Activated effector memory CD4-positive, alpha-beta T cell treated with anti-CD3 and anti-CD28 coated beads, Interleukin-2, amount 50 U/mL, for 16 hours (primary cell): ENCODE measurements at regions not wholly inside any gene's neighbourhood (a gene's known extent, or its start where the extent isn't known, plus 50 kb on each side); places are given as distances from the start of the nearest gene placed in this dataset.
"Not testable (repeated sequence)": the region's sequence is repeated elsewhere in the genome, so short reads cannot be mapped to it uniquely, and the experiment has no call there.

ENCODE experiments used
- DNase-seq: peaks from one replicate; pipeline ENCODE4 v3.0.0-alpha.2; 2020

DNA sequence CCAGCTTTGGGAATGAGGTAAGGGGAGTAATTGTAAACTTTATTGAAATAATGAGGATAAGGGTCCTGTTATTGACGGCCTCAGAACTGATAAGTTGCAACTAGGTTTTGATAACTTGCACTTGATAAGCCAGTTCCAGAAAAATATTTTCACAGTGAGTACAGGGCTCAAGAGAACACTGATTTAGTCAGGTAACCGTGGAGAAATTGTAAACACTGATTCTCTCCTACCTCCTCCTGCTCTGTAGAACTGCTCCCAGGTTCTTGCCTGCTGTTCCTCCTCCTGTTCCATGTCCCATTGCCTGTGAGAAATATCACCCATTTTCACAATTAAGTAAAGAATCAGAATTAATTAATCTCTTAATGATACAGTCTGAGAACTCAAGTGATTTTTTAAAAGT, 55.0 kb upstream of the CXXC4 start:
- no peak for DNase-seq

DNA sequence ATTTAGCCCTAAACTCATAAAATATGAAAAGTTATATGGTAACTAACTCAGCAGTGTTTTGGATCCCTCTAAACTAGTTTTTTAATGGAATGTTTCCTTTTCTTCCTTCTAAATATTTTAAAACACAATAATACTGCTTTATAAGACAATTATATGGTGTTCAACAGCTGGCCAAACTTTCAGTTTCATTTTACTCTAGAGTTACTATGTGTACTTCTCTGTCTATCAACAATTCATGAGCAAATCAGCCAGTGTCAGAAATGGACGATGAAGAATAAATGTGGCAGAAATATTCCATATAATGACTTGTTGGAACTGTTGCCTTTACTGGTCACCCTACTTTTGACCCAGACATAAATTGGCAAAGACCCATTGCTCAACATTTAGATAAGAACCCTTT, 64.8 kb upstream of the CXXC4 start:
- no peak for DNase-seq

DNA sequence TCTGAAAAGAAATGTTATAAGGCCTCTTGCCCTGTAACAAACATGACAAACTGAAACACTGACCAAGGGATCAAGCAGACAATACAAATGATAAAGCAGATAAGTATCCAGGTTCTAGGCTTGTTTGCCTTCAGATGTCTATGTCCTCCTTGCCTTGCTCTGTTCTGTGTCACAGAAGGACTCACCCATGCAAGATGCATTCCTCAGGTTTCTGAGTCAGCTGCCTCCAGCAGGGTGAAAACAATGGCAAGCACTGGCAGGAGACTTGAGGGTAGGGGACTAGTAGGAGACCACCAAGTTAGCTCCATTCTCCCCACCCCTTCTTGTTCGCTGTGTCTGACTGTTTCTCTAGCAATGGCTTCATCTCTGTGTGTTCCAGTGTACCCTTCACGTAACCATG, 76.6 kb upstream of the CXXC4 start:
- no peak for DNase-seq

DNA sequence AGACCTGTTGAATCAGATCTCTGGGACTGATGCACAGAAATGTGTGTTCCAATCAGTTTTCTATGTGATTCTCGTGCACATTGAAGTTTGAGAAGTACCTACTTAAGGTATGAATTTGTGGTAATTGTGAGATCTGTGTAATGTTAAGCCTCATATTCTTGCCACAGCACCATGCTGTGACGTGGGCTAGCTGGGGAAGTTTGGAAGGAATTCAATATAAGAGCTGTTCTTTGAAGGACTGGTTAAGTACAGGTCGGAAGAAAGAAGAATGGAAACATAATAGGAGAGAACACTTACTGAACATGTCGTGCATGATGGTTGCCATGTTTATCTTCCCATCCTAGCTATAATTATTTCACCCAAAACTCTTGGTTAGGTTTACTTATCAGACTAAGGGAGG, 79.7 kb upstream of the CXXC4 start:
- no peak for DNase-seq

DNA sequence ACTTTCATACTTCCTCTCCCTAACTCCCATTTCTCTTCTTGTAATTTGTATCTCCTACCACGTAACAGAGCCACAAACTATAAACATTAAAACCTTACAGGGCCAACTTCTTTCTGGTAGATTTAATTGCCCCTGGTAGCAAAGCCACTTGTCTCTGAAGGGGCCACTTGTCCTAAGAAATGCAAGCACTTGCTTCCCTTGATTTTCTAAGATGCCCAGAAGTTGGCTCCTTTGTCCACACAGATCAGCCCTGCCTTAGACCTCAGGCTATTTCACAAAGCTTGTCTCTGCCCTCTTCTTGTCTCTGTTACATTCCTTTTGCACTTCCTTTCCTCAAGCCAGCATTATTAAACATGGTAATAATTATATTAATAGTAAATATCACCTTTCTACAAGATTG, 80.6 kb upstream of the CXXC4 start:
- no peak for DNase-seq

DNA sequence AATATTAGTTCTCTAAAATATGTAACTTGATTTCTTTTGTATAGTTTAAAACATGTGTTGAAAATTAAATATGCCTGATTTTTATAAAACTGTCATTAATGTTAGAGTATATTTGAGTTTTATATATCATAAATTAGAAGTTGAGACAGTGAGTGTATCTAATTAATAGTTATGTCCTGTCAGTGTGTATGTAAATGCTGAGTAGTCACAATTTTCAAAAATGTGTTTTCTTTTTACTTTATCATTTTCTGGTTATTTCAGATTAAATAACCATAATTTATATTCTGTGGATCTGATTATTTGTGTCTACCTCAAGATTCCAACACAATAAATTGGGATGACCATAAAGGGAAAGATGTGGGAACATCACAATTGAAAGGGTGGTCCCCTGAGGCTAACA, 82.7 kb upstream of the CXXC4 start:
- no peak for DNase-seq

DNA sequence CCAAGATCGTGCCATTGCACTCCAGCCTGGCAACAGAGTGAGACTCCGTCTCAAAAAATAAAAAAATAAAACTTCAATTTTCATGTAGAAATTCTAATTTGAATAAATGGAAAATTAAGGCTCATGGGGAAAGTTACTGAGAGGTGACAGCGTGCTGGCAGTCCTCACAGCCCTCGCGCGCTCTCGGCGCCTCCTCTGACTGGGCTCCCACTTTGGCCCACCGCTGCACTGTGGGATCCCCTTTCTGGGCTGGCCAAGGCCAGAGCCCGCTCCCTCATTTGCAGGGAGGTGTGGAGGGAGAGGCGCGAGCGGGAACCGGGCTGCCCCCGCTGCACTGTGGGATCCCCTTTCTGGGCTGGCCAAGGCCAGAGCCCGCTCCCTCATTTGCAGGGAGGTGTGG, 86.8 kb upstream of the CXXC4 start:
- DNase-seq, result not testable (repeated sequence)

DNA sequence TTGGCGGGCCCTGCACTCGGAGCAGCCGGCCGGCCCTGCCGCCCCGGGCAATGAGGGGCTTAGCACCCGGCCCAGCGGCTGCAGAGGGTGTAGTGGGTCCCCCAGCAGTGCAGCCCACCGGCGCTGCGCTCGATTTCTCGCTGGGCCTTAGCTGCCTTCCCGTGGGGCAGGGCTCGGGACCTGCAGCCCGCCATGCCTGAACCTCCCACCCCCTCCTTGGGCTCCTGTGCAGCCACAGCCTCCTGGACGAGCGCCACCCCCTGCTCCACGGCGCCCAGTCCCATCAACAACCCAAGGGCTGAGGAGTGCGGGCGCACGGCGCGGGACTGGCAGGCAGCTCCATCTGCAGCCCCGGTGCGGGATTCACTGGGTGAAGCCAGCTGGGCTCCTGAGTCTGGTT, 87.4 kb upstream of the CXXC4 start:
- DNase-seq, result not testable (repeated sequence)

DNA sequence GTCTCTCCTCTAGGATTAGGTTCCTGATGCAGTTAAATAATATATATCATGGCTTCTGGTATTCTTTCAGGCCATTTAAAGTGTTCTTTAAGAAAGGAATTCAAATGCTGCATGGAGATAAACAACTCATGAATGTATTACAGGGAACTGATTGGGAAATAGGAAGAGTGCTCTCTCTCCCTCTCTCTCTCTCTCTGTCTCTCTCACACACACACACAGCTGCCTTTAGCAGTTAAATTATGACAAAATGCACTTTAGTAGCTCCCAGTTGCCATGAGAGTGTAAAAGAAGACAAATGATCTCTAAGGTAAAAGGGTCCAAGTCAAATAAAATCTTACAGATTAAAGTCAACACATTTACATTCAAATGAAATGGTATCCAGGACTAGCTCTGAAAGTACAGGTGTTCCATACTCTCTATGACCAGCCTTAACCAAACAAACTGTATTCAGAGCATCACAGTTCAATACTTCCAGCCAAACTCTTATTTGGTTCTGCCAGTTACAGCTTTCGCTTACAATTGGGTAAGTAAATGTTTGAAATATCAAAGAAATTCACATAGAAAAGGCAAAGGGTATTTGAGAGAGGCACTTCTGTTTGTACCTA, 94.7 kb upstream of the CXXC4 start:
- DNase-seq, result no peak

DNA sequence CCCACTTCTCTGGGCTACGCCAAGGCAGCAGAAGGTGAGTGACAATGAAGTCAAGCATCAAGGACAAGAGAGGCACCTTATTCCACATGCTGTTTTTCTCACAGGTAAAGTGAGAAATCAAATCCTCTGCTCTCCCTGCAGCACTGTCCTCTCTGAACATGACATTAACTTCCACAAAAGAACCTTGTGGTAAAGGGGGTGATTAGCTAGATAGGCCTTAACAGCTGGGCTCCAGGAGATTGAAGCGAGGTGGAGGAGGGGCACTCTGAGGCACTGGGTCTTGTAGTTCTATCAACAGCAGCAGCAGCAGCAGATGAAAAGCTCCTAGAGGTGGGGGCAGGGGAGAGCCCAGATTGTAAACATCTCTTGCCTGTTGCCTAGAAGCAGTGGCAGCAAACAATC, 96.8 kb upstream of the CXXC4 start:
- DNase-seq, result no peak

DNA sequence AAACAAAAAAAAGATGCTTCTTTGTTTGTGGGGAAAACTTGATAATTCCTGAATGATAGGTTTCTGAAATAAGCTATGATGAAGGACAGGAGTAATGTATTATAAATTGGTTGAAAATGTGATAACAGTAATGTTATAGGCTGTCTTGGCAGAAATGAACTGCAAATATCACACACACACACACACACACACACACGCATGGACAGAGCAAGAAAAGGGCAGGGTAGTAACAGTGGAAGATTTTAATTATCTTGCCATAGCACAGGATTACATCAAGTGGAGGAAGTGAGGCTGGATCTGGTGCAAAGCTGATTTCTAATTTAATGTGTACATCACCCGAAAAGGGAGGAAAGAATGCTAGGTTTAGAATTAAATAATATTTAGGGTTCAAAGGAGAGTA, 97.5 kb upstream of the CXXC4 start:
- DNase-seq, result no peak

DNA sequence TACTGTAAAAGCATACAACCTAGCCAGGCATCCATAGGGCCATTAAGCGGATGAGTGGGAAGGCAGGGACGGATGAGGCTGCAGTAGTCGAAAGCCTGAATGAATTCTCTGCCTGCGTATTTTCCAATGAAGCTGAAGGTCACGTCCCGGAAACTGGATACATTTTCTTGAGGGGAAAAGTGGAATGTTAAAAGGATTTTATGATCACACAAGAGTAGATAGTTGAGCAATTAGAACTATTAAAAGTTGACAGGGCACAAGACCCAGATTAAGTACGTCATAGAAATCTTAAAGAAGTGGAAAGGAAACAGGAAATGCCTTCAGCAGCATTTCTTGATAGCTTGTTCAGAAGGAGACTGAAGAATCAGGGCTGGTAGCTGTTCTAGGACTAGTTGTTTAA, 98.3 kb upstream of the CXXC4 start:
- no peak for DNase-seq

DNA sequence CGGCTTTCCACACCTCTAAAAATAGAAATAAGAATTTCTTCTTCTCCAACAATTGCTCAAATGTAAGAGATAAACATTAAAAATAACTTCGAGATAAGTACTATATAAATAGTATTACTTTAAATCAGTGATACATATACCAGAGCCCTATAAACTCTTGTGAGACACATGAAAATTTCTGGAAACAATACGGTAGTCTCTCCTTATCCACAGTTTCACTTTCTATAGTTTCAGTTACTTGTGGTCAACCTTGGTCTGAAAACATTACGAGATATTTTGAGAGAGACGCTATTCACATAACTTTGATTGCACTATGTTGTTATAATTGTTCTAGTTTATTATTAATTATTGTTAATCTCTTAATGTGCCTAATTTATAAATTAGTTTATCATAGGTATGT, 101.5 kb upstream of the CXXC4 start:
- no peak for DNase-seq

DNA sequence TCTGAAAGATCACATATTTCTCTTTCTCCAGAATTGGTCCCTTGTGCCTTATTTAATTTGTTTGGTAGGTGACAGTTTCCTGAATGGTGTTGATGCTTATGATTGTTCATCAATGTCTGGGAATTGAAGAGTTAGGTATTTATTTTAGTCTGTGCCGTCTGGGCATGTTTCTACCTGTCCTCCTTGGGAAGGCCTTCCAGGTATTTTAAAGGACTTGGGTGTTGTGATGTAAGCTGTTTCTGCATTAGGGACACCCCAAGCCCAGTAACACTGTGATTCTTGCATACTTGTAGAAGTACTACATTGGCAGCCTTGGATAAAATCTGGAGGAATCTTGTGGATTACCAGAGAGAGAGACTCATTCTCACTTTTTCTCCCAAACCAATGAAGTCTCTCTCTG, 120.8 kb upstream of the CXXC4 start:
- no peak for DNase-seq

DNA sequence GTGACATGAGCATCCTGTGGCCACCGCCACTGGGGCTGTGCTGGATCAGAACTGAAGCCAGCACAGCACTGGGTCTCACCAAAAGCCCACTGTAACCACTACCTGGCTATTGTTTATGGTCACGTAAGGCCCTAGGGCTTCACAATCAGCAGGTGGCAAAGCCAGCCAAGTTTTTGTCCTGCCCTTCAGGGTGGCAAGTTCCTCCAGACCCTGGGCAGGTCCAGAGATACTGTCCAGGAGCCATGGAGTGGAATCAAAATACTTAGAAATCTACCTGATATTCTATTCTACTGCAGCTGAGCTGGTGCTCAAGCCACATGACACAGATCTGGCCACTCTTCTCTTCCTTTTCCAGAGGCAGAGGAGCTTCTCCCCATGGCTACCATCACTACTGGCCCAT, 121.2 kb upstream of the CXXC4 start:
- DNase-seq, result no peak

DNA sequence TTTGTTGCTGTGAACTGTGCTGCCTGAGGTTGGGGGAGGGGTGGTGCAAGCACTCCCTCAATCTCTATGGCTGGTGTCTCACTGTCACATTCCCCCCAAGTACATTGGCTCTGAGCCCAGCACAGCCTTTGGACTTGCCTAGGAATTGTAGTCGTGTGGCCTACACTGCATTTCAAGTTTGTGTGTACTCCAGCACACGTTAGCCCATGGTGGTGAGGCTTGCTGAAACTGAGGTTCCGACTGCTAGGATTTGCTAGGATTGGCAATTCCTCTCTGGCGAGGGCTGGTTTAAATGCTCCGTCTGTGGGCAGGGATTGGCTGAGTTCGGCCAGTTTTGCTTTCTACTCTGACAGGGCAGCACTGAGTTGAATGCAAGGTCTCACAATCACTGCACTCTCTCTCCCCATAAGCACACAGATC, 121.7 kb upstream of the CXXC4 start:
- no peak for DNase-seq

DNA sequence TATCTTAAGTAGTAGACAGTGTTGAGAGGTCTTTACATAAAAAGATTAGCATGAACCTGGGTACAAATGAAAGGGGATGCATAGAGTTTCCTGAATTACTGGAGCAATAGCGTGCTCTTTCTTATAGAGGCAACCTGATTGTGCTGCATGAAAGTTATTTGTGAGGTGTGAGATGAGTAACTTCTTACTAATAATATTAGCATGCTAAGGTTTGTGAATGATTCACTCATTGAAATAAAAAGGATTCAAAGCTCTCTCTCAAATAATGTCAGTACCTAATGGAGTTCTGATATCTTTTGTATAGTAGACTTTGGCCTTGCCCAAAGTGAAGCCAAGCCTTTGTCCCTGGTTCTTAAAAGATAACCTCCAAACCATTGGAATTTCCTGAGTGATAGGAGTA, 131.0 kb upstream of the CXXC4 start:
- DNase-seq, result no peak

DNA sequence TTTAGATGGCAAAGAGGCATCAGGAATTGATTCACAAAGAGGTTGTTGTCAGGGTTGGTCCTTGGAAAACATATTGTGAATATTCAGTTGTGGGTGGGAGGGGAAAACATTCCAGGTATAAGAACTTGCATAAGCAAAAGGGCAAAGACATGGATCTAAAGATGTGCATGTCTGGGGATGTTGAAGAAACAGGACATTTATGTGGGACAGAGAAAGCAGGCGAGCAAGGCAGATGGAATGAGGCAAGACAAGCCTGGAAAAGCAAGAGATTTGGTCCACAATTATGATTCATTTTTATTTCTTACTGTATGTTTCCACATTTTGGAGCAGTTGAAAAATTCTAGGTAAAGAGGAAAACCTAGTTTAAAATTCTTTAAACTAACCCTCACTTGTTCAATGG, 134.9 kb upstream of the CXXC4 start:
- DNase-seq, result no peak

DNA sequence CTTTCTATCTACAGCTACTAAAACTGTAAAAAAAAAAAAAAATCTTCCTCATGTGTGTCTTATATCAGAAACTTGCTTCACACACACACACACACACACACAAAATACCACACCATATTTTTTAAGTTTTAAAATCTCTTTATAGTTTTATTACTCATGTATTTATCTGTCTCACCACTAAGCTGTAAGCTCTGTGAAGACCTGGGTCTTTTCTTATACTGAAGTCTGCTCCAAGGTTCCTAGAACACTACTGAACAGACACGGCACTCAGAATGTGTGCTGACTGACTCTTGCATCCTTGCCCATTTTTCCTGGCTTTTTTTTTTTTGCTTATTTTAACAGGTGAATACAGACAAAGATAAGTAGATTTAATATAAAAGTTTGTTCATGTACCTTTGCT, 135.6 kb upstream of the CXXC4 start:
- no peak for DNase-seq

DNA sequence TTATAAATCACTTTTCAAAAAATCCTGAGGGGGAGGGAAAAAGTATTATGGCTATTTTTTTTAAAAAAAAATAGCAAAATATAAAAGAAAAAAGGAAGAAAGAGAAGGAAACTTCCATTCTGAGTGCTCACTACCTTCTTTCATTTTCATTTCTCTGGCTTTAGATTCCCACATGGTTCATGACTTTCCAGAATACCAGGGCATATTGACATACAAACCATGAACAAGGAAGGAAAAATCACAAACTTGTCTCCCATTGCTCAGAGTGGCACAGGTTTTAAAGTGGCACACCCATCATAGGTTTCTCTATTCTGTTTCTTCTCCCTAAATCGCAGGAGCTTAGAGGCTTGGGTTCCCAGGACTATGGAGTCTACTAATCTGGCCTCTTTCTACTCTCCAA, 136.3 kb upstream of the CXXC4 start:
- DNase-seq, result no peak

DNA sequence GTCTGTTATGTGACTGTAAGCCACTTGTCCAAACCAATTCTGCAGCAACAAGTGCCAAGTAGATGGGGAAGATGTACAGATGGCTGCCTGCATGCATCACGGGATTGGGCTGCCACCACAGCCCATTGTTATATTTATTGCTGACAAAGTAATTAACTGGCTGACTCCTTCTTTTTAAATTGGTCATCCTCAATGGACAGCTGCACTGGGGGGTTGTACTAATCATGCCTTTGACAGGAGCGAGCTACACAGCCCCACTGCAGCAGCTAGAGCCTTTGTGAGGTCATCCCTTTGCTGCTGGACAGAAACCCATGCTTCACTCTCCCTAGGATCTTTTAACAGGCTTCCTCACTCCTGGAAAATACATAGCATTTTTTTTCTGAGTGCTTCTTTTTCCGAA, 146.7 kb upstream of the CXXC4 start:
- DNase-seq, result no peak

DNA sequence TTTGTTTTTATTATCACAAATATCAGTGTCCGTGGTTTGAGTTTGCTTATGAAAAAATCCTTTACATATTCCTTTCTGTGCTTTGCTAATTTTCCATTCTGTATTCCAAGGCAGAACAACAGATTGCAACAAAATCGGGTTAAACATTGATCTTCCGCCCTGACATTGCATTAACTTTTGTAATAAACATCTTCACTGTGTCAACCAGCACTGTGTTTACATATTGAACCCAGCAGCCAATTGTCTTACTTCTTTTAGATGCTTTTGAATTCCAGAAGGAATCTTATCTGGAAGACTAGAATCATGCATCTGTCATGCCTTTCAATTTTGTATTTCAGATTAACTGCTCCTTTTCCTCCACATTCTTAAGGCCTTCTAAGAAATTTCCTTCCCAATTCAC, 147.8 kb upstream of the CXXC4 start:
- DNase-seq, result no peak

DNA sequence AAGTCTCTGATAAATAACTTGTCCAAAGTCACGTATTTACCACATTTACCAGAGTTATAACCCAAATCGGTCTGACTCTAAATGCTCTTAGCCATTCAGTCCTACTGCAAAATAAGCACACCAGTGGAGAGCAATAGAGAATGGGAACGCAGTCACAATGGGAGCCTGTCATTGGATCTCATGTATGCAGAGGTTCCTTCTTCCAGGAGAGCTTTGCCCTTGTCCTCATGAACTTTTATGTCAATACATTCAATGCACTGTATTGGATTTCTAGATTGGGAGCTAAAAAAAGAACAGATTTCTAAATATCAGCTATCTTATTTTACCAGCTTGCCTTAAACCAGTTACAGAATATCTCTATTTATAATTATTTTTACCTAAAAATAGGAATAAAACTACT, 149.1 kb upstream of the CXXC4 start:
- DNase-seq, result no peak

DNA sequence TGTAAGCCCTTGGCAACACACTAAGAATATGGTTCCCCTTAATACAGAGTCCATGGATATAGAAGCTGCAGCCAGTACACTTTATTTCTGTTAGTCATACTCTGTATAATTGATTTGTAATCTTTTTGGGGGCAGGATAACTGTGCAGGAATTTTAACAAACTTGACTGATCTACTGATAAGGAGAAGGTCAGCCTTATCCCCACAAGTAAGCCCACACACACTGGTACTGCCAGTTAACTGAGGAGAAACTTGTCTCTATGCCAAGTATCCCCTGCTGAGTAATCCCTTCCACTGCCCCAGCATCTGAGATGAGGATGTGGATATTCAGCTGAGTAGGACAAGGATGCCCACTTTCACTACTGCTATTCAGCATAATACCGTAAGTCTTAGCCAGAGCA, 154.9 kb upstream of the CXXC4 start:
- DNase-seq, result no peak

DNA sequence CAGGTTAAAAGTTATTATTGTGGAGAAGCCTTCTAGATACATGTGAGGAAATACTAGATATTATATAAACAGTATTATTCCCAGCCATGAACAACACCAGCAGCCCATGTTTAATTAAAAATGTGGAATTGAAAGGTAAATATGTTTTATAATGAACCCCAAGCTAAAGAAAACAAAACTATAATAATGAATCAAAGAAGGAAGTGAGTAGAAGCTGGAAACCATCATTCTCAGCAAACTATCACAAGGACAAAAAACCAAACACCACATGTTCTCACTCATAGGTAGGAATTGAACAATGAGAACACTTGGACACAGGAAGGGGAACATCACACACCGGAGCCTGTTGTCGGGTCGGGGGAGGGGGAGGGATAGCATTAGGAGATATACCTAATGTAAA, 167.6 kb upstream of the CXXC4 start:
- not testable (repeated sequence) for DNase-seq

DNA sequence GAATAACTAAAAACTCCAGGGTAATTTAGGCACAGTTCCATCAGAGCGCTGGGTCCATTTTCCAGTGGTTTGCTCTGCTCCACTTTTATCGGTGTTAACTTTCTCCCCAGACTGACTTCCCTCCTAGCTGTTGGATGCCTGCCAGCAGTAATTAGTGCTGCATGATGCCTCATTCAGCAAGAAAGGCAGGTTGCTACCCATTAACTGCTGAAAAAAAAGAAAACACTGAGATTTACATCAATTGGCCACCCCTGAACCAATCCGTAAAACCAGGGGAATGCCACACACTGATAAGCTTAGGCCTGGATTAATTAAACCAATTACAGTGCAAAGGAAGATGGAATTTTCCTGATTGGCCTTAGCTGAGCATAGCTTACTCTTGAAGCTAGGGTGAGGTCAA, 182.4 kb upstream of the CXXC4 start:
- DNase-seq, result no peak
